Natural killer cell treated with Interleukin-12 subunit alpha and Interleukin-12 subunit beta and Interleukin-15 and Interleukin-18, amount 100 ng/mL, for 72 hours (primary cell): ENCODE measurements at regions not wholly inside any gene's neighbourhood (a gene's known extent, or its start where the extent isn't known, plus 50 kb on each side); places are given as distances from the start of the nearest gene placed in this dataset.

Experiments
- ATAC-seq, 2 donors: fragments of 150-1000 bp; cut with Tn5 transposase in 1 of 2; sonication (Bioruptor Pico), chemical (Tn5 transposase) in 1 of 2; 2 replicates each; pipeline ENCODE4 v1.10.0; 2021
- DNase-seq: peaks from one replicate; pipeline ENCODE4 v3.0.0; 2022; ENCODE audit warnings: low spot score
- H3K27ac Mint-ChIP-seq, 2 donors: 1 replicate in 1 of 2; 2 replicates in 1 of 2; pipeline ENCODE4 v1.8.0; 2022; ENCODE audit warnings: mixed read lengths in 2 of 2, mild to moderate bottlenecking in 1 of 2, moderate library complexity in 1 of 2
- H3K27me3 Mint-ChIP-seq, 2 donors: 1 replicate in 1 of 2; 2 replicates in 1 of 2; pipeline ENCODE4 v1.8.0; 2022; ENCODE audit warnings: mixed read lengths in 2 of 2
- H3K36me3 Mint-ChIP-seq: one replicate; pipeline ENCODE4 v1.8.0; 2022; ENCODE audit warnings: mixed read lengths
- H3K4me1 Mint-ChIP-seq, 2 donors: 1 replicate in 1 of 2; 2 replicates in 1 of 2; pipeline ENCODE4 v1.8.0; 2022; ENCODE audit warnings: low read depth in 2 of 2, mixed read lengths in 2 of 2, mild to moderate bottlenecking in 1 of 2
- H3K4me3 Mint-ChIP-seq: one replicate; pipeline ENCODE4 v1.8.0; 2022; ENCODE audit warnings: mixed read lengths
- H3K9me3 Mint-ChIP-seq: 2 replicates; pipeline ENCODE4 v1.8.0; 2022; ENCODE audit warnings: mixed read lengths

DNA sequence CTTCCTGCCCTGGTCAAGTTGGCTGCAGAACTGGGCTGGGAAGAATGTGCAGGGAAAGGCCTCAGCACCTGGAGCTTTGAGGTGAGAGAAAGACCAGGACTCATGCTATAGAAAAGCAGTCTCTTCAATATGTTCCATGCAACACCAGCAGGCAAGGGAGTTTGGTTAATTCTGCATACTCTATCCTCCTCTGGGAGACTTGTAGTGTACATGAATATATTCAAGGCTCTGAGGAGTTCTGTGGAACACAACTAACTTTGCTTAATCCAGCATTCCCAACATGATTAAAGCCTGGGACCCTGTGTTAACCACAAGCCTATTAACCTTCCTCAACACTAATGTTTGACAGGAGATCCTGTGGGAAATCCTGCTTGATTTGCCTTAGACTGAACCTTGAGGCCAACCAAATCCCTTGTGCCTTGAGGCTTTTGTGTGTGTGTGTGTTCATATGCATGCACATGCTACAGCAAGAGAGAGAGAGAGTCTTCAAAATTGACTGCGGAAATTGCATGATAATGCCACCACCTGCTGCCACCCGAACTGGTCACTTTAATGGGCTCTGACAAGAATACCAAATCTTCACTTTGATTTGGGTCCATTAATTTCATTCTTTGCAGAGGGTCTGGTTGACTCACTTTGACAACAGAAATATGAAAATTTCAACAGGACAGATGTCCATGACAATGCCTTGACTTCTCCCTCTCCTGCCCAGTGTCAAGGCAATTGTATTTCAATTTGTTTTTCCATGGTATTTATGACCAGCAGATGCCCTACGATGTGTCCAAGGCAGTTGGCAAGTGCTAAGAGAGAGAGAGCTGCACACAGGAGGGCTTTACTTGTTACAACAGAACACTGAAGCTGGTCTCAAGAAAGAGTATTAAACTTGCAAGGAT is 238.2 kb upstream of the ZBED5 start:
- Mint-ChIP-seq H3K36me3 (peaks cover 7% of the 10 kb centered on the region), H3K9me3 (no peaks in the 10 kb centered on the region), H3K4me1 (no peaks in the 10 kb centered on the region), H3K27me3 (peaks cover 19 to 34% of the 10 kb centered on the region in 2 donors), H3K27ac (no peak overlapping the region), H3K4me3 (no peak overlapping the region)
- ATAC-seq (no peak), DNase-seq (no peak)

DNA sequence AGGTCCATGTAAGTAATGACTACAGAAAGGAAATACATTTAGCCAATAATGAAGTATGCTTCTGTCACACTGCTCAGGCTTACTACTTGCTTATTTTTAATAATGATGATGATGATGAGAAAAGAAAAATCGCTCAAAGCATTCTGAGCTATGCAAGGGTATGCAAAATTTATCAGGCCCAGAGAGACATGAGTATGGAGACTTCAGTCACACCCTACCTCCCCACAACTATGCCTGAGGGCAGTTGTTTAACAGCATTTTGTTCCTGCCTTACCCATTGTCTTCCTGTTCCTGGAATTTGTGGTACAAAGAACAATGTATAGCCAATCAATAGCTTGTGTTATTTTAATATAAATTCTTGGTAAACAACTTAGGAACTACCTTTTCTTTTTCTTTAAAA is 232.6 kb upstream of the ZBED5 start:
- ATAC-seq (no peak), DNase-seq (no peak)
- H3K27ac Mint-ChIP-seq = no peak overlapping the region
- peaks cover 8 to 9% of the 10 kb centered on the region in 2 donors for H3K27me3 Mint-ChIP-seq
- H3K36me3 Mint-ChIP-seq = peaks cover 7% of the 10 kb centered on the region
- H3K4me1 Mint-ChIP-seq = no peaks in the 10 kb centered on the region
- H3K9me3 Mint-ChIP-seq = no peaks in the 10 kb centered on the region
- H3K4me3 Mint-ChIP-seq = no peak overlapping the region

DNA sequence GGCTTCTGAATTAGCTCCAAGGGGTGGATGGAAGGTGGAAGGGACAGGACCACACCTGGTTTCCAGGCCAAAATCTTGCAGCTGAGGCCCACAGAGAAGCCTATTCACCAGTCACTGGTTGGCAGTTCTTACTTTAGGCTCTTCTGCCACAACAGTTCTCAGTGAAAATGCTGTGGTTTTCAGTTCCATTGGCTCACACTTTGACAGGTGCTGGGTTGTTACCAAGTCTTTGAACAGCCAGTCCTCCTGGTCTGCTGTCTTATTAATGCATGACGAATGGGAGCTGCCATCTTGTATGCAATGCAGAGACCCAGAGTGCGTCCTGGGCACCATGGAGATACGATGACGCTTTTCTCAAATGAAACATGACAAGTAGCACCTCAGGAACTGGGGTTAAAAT is 232.0 kb upstream of the ZBED5 start:
- H3K9me3 Mint-ChIP-seq = no peaks in the 10 kb centered on the region
- H3K4me3 Mint-ChIP-seq = no peak overlapping the region
- DNase-seq (no peak), ATAC-seq (no peak)
- H3K4me1 Mint-ChIP-seq = no peaks in the 10 kb centered on the region
- no peak overlapping the region for H3K27ac Mint-ChIP-seq
- H3K36me3 Mint-ChIP-seq = peaks cover 7% of the 10 kb centered on the region
- peaks cover 13 to 14% of the 10 kb centered on the region in 2 donors for H3K27me3 Mint-ChIP-seq

DNA sequence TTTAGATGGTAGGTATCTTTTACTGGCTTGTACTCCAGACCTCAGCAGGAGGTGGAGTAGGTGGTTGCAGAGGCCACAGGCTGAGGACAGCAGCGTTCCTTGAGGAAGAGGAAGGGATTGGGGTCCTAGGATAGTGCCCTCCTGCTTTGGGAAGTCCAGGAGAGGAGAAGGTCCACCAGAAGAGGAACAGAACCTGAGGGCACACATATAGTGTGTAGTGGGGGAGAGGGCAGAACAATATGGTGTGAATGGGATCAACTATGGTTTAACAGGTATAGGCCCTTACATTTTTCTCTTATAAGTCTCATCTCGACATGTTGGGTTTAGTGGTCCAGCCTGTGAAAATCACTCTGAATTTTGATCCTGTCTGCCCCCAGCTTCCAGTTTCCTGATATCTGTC is 229.1 kb upstream of the ZBED5 start:
- H3K27me3 Mint-ChIP-seq = peaks cover 20 to 30% of the 10 kb centered on the region in 2 donors
- no peaks in the 10 kb centered on the region for H3K9me3 Mint-ChIP-seq
- no peaks in the 10 kb centered on the region for H3K4me1 Mint-ChIP-seq
- H3K4me3 Mint-ChIP-seq = no peak overlapping the region
- no peak overlapping the region for H3K27ac Mint-ChIP-seq
- ATAC-seq = peak in 1 of 2 donors; percentile 58
- peaks cover 7% of the 10 kb centered on the region for H3K36me3 Mint-ChIP-seq
- no peak for DNase-seq

DNA sequence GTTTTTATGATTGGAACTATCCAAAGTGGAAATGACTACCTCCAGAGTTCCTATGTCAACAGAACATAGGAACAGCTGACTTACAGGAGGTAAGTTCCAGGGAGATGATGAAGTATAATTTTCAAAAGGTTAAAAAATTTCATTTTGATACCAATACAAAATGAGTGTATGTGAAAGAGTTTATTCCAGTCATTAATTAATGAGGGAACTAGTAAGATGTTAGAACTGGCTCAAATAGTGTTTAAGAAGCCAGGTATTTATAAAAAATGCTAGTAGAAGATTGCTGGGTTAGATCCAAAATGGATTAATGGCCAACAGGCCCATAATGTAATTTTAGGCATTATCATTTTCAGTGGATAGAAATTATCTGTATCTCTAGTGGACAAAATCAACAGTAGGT is 227.7 kb upstream of the ZBED5 start:
- H3K9me3 Mint-ChIP-seq = no peaks in the 10 kb centered on the region
- no peaks in the 10 kb centered on the region for H3K4me1 Mint-ChIP-seq
- H3K4me3 Mint-ChIP-seq = no peak overlapping the region
- no peaks in the 10 kb centered on the region for H3K36me3 Mint-ChIP-seq
- ATAC-seq (no peak), DNase-seq (no peak)
- no peak overlapping the region for H3K27ac Mint-ChIP-seq
- H3K27me3 Mint-ChIP-seq = peaks cover 23 to 31% of the 10 kb centered on the region in 2 donors

DNA sequence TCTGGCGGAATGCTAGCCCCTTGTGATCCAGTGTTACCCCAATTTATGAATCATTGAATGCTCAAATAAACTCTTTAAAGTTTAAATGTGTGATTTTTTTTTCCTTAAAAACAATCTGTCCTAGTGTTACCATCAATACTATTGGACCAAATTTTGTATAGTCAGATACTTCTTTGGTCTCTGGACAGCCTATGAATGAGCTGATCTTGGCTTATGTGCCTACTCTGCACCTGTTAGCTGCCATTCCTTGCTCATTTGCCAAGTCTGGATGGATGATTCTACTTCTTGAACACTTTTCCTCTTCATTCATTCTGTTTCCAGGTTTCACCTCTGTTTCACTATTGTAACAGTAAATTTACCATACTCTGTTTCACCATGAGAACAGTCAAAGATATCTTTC is 226.5 kb upstream of the ZBED5 start:
- no peak overlapping the region for H3K4me3 Mint-ChIP-seq
- ATAC-seq = no peak

DNA sequence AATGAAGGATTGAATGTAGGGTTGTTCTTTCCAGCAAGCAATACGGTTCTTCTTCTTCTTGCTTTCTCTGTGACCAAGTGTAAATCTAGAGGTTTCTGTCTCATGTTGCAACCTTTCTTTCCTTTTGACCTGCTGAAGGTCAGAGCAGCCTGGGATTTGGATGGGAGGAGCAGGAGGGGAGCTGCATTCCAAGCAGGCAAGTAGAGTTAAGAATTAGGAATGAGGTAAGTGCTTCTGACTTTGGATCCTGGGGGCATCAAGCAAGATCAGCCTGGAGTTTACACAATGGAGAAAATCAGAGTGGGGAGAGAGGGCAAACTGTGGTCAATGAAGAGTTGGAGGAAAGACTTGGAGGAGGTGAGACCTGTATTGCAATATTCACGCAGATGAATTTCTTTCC is 225.6 kb upstream of the ZBED5 start:
- Mint-ChIP-seq H3K27me3 (peaks cover 35 to 39% of the 10 kb centered on the region in 2 donors), H3K4me1 (no peaks in the 10 kb centered on the region), H3K27ac (no peak overlapping the region), H3K9me3 (no peaks in the 10 kb centered on the region), H3K36me3 (no peaks in the 10 kb centered on the region), H3K4me3 (no peak overlapping the region)
- ATAC-seq (no peak), DNase-seq (no peak)

More for the DNA sequence above, 226.5 kb upstream of the ZBED5 start:
- Mint-ChIP-seq H3K4me1 (no peaks in the 10 kb centered on the region), H3K36me3 (no peaks in the 10 kb centered on the region), H3K27me3 (peaks cover 28 to 31% of the 10 kb centered on the region in 2 donors), H3K9me3 (no peaks in the 10 kb centered on the region), H3K27ac (no peak overlapping the region)
- DNase-seq = no peak

DNA sequence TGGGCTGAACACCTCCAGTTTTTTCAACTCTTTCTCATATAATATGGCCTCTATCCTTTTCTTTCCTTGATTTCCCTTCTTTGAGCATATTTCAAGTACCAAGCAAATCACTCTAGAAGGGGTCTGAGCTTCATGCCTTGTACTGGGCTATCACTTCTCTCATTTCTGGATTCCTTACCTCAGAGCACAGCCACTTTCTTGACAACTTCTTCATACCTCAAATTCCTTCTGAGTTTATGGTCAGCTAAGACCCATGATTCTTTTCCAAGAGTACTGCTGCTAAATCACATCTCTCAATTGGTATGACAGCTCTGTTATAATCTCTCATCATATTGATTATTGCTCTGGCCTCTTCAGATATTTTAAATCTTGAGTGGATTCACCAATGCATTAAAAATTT is 224.8 kb upstream of the ZBED5 start:
- Mint-ChIP-seq H3K4me1 (no peaks in the 10 kb centered on the region), H3K4me3 (no peak overlapping the region), H3K36me3 (no peaks in the 10 kb centered on the region), H3K27ac (no peak overlapping the region), H3K9me3 (no peaks in the 10 kb centered on the region), H3K27me3 (peaks cover 38 to 45% of the 10 kb centered on the region in 2 donors)
- ATAC-seq (no peak), DNase-seq (no peak)

DNA sequence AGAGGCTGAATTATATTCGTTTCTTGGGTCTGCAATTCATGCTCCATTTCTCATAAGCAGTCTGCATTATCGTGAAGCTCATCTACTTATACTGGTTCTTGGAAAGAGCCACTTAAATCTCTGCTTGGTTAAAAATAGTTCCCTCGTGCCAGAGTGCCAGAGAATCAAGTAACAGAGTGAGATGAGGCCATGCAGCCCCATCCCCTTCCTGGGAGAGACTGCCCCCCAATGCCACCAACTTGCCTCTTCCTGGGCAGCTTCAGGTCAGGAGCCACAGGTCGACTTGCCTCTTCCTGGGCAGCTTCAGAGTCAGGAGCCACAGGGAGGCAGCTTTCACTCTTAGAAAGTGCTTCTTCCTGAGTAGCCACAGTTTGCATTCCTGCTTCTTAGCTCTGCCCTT is 223.9 kb upstream of the ZBED5 start:
- Mint-ChIP-seq H3K4me3 (no peak overlapping the region), H3K36me3 (no peaks in the 10 kb centered on the region), H3K27me3 (peaks cover 41 to 51% of the 10 kb centered on the region in 2 donors), H3K27ac (no peak overlapping the region), H3K4me1 (no peaks in the 10 kb centered on the region), H3K9me3 (no peaks in the 10 kb centered on the region)
- ATAC-seq = no peak
- DNase-seq = no peak

DNA sequence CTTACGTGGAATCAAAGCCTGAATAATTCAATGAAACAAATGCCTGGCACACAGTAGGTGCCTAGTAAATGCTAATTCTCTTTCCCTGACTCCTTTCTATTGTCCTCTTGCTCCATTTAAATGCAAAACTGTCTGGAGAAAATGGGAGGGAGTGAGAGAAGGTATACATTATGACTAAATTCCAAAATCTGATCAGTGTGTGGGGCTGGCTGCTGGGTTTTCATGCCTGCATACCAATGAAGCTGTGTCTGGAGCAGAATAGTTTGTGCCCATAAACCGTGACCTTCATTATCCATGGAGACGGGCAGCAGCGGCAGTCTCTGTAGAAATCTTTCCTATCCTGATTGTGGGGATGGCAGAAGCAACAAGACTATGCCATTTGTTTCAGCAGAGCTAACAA is 223.4 kb upstream of the ZBED5 start:
- ATAC-seq = no peak
- Mint-ChIP-seq H3K4me1 (no peaks in the 10 kb centered on the region), H3K36me3 (no peaks in the 10 kb centered on the region), H3K27ac (no peak overlapping the region), H3K4me3 (no peak overlapping the region), H3K27me3 (peaks cover 43 to 52% of the 10 kb centered on the region in 2 donors), H3K9me3 (no peaks in the 10 kb centered on the region)
- no peak for DNase-seq

DNA sequence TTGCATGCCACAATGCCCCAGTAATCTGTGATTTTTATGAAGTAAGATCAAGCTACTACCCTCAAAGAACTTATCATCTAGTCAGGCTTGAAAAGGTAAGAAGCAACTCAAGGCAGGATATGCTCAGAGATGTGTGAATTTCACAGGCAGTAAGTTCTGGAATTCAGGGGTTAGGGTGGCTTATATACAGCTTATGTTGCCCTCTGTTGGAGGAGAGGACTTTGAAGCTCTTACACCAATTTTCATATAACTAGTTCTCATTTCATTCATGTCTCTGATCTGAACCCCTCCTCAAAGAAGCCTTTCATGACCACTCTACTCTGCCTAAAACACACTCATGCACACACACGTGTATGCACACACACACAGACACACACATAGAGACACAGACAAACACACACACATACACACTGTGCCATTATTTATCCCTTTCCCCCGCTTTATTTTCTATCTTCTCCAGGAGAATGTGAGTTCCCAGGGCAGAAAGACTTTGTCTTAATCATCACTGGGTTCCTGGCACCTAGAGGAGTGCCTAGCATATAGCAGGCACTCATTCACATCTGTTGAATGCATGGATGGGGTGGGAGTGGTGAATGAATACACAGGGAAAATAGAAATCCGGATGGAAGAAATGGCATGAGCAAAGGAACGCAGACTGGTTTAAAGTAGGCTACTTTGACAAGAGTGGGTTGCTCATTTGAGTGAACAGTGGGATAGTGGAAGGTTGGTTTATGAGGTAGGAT is 220.7 kb upstream of the ZBED5 start:
- no peak overlapping the region for H3K27ac Mint-ChIP-seq
- no peaks in the 10 kb centered on the region for H3K9me3 Mint-ChIP-seq
- no peak for ATAC-seq
- no peak for DNase-seq
- no peak overlapping the region for H3K4me3 Mint-ChIP-seq
- H3K4me1 Mint-ChIP-seq = no peaks in the 10 kb centered on the region
- H3K36me3 Mint-ChIP-seq = no peaks in the 10 kb centered on the region
- peaks cover 34 to 42% of the 10 kb centered on the region in 2 donors for H3K27me3 Mint-ChIP-seq

DNA sequence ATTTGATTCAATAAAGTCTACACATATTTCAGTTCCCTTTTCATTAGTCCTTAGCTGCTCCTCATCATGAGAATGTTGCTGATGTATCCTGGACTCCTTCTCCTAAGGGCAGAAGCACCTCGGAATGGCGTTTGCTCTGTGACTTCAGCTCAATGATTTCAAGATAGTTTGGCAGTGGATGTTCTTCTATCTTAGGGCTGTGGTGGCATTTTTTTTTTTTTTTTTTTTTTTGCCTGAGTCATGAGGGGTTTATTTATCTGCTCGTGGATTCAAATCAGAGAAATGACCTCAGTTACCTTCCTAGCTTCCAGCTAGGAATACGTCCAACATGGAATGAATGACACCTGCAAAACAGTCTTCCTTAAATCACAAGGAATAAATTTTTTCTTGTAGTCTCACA is 220.0 kb upstream of the ZBED5 start:
- Mint-ChIP-seq H3K27ac (no peak overlapping the region), H3K4me1 (no peaks in the 10 kb centered on the region), H3K4me3 (no peak overlapping the region), H3K27me3 (peaks cover 32 to 36% of the 10 kb centered on the region in 2 donors), H3K36me3 (no peaks in the 10 kb centered on the region), H3K9me3 (no peaks in the 10 kb centered on the region)
- DNase-seq (no peak), ATAC-seq (no peak)

DNA sequence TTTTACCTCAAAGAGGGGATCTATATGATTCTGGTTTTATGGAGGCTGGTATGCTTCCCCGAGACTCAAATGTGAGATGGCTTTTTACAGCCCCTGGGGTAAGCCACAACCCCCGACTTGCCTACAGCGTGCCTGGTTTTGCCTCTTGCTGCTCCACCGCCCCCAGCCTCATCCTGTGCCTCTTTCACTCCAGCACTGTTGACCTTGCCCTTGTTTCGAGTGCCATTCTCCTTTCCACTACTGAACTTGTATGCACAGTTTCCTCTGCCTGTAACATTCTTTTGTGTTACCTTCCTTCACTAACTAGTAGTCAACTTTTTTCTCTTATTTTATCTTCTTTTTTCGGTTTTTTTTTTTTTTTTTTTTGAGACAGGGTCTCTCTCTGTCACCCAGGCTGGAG is 219.0 kb upstream of the ZBED5 start:
- Mint-ChIP-seq H3K4me3 (no peak overlapping the region), H3K4me1 (no peaks in the 10 kb centered on the region), H3K27me3 (peaks cover 29 to 36% of the 10 kb centered on the region in 2 donors), H3K27ac (no peak overlapping the region), H3K9me3 (no peaks in the 10 kb centered on the region), H3K36me3 (no peaks in the 10 kb centered on the region)
- no peak for DNase-seq
- ATAC-seq = no peak

DNA sequence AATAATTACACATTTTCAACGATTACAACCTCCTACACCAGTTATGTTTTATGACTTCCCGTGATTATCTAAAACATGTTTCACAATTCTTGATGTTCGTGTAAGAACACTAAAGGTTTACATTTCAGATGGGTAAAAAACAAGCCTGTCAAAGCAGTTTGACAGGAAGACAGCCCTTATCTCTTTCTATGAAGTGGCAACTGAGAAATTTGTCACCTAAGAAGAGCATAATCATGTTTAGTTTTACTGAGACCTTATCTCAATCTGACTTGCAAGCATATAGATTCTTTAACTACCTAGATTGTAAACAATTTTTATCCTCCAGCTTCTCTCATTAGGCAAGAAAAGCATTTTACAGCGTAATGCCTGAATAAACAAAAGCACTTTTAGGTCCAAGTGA is 218.4 kb upstream of the ZBED5 start:
- Mint-ChIP-seq H3K27ac (no peak overlapping the region), H3K9me3 (no peaks in the 10 kb centered on the region), H3K36me3 (no peaks in the 10 kb centered on the region), H3K4me1 (no peaks in the 10 kb centered on the region), H3K4me3 (no peak overlapping the region), H3K27me3 (peaks cover 33 to 35% of the 10 kb centered on the region in 2 donors)
- no peak for DNase-seq
- ATAC-seq = no peak
